Breast epithelium (tissue), 3 donors: ENCODE measurements at regions not wholly inside any gene's neighbourhood (a gene's known extent, or its start where the extent isn't known, plus 50 kb on each side); places are given as distances from the start of the nearest gene placed in this dataset.

Experiments used
- CTCF ChIP-seq, 3 donors: fragments of 450-650 bp; IDR thresholded peaks; one replicate each; pipeline ENCODE4 v1.5.1; 2016 to 2017; ENCODE audit warnings: antibody characterized with exemption in 3 of 3, mild to moderate bottlenecking in 3 of 3, moderate library complexity in 3 of 3
- POLR2A ChIP-seq: fragments of 450-650 bp; IDR thresholded peaks from one replicate; pipeline ENCODE4 v1.6.1; 2016; ENCODE audit warnings: antibody characterized with exemption, mild to moderate bottlenecking, moderate library complexity
- POLR2AphosphoS5 ChIP-seq, 3 donors: sonication (generic); formaldehyde crosslinking; IDR thresholded peaks; one replicate each; pipeline ENCODE4 v1.6.1; 2017; ENCODE audit warnings: antibody characterized with exemption in 3 of 3

DNA sequence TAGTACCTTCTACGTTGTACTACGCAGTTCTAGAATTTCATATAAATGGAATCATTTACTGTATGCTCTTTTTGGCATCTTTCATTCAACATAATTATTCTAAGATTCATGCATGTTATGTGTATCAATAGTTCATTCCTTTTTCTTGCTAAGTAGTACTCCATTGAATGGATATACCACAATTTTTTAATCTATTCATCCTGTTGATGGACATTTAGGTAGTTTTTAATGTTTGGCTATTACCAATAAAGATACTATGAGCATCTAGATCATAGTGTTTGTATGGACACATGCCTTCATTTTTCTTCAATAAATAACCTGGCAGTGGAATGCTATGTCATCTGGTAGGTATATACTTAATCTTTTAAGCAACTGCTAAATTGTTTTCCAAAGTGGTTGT, 83.0 kb upstream of the ELN start:
- no peak for TF ChIP-seq CTCF (IDR thresholded peaks at IDR 0.05)
- TF ChIP-seq POLR2A: no peak
- TF ChIP-seq POLR2AphosphoS5 (IDR thresholded peaks at IDR 0.05): no peak
